ENCODE measurements at regions not wholly inside any gene's neighbourhood (a gene's known extent, or its start where the extent isn't known, plus 50 kb on each side); places are given as distances from the start of the nearest gene placed in this dataset.

DNA sequence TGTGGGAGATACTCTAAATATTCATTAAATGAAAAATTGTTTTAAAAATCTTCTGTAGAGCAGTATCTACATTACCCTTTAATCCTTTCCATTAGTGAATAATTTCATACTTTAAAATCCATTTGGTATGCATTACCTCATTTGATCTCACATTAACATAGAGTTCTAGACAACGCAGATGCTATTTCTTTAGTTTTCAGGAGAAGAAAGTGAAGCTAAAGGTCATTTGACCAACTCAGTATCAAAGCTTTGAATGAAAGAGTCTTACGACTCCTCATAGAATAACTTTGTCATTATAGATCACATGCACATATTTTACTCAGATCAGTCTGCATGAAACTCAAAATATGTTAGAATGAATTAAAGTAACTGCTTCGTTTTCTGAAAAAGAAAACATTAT lies 460.2 kb downstream of the DNAJB9 start:
- Histone ChIP-seq H3K27ac (replicated peaks) (no peak overlapping the region), H3K4me3 (replicated peaks; ENCODE audit: insufficient read depth, low read length) (no peak overlapping the region), H3K27me3 (ENCODE audit: insufficient read depth, poor library complexity, severe bottlenecking) (no peaks in the 10 kb centered on the region)
- no peak for TF ChIP-seq REST (IDR thresholded peaks at IDR 0.05; ENCODE audit: insufficient replicate concordance, low read depth)
- TF ChIP-seq GABPA (IDR thresholded peaks at IDR 0.05; ENCODE audit: low read depth) = no peak
- no peak for TF ChIP-seq SPI1 (IDR thresholded peaks at IDR 0.05; ENCODE audit: borderline replicate concordance, low read depth)
- no peak for TF ChIP-seq POLR2AphosphoS5 (IDR thresholded peaks at IDR 0.05; ENCODE audit: low read depth)
- TF ChIP-seq CTCF (IDR thresholded peaks at IDR 0.05; ENCODE audit: insufficient read depth, low read length) = no peak
- no peak for DNase-seq (ENCODE audit: low read depth in 1 of 2, low spot score in 1 of 2)

- H3K27ac ChIP-seq (replicated peaks) = no peak overlapping the region
- no peak for DNase-seq (ENCODE audit: low read depth in 1 of 2, low spot score in 1 of 2)
- no peaks in the 10 kb centered on the region for H3K27me3 ChIP-seq (ENCODE audit: insufficient read depth, poor library complexity, severe bottlenecking)
- no peak for TF ChIP-seq GABPA (IDR thresholded peaks at IDR 0.05; ENCODE audit: low read depth)
- no peak for TF ChIP-seq SPI1 (IDR thresholded peaks at IDR 0.05; ENCODE audit: borderline replicate concordance, low read depth)
- TF ChIP-seq CTCF (IDR thresholded peaks at IDR 0.05; ENCODE audit: insufficient read depth, low read length) = no peak
- no peak for TF ChIP-seq REST (IDR thresholded peaks at IDR 0.05; ENCODE audit: insufficient replicate concordance, low read depth)
- TF ChIP-seq POLR2AphosphoS5 (IDR thresholded peaks at IDR 0.05; ENCODE audit: low read depth) = no peak
- H3K4me3 ChIP-seq (replicated peaks; ENCODE audit: insufficient read depth, low read length) = no peak overlapping the region
These were observed 475.0 kb downstream of the DNAJB9 start for GRCh38 chr7:109044691-109045090.

GRCh38 chr7:109049366-109049765 lies 479.7 kb downstream of the DNAJB9 start:
- Histone ChIP-seq H3K27me3 (ENCODE audit: insufficient read depth, poor library complexity, severe bottlenecking) (no peaks in the 10 kb centered on the region), H3K27ac (replicated peaks) (no peak overlapping the region), H3K4me3 (replicated peaks; ENCODE audit: insufficient read depth, low read length) (no peak overlapping the region)
- TF ChIP-seq REST (IDR thresholded peaks at IDR 0.05; ENCODE audit: insufficient replicate concordance, low read depth) (no peak), GABPA (IDR thresholded peaks at IDR 0.05; ENCODE audit: low read depth) (no peak), POLR2AphosphoS5 (IDR thresholded peaks at IDR 0.05; ENCODE audit: low read depth) (no peak), SPI1 (IDR thresholded peaks at IDR 0.05; ENCODE audit: borderline replicate concordance, low read depth) (no peak)
- DNase-seq (ENCODE audit: low read depth in 1 of 2, low spot score in 1 of 2) = no peak

Data from HL-60 (cell line).